Osteocyte (in vitro differentiated cells): ENCODE measurements at regions not wholly inside any gene's neighbourhood (a gene's known extent, or its start where the extent isn't known, plus 50 kb on each side); places are given as distances from the start of the nearest gene placed in this dataset.

Experiments used
- DNase-seq: peaks from one replicate; pipeline ENCODE4 v3.0.0; 2021; ENCODE audit warnings: mixed read lengths; ENCODE audit not compliant: unreplicated experiment; ENCODE audit errors: extremely low spot score
- H3K27ac Mint-ChIP-seq: one replicate; pipeline ENCODE4 v1.8.0; 2021; ENCODE audit warnings: mild to moderate bottlenecking, mixed read lengths; ENCODE audit not compliant: unreplicated experiment
- H3K27me3 Mint-ChIP-seq: one replicate; pipeline ENCODE4 v1.8.0; 2021; ENCODE audit warnings: mixed read lengths; ENCODE audit not compliant: unreplicated experiment
- H3K36me3 Mint-ChIP-seq: one replicate; pipeline ENCODE4 v1.8.0; 2021; ENCODE audit warnings: mixed read lengths; ENCODE audit not compliant: unreplicated experiment
- H3K4me1 Mint-ChIP-seq: one replicate; pipeline ENCODE4 v1.8.0; 2021; ENCODE audit warnings: mixed read lengths; ENCODE audit not compliant: unreplicated experiment
- H3K4me3 Mint-ChIP-seq: one replicate; pipeline ENCODE4 v1.8.0; 2021; ENCODE audit warnings: mild to moderate bottlenecking, moderate library complexity, mixed read lengths; ENCODE audit not compliant: unreplicated experiment
- H3K9me3 Mint-ChIP-seq: one replicate; pipeline ENCODE4 v1.8.0; 2021; ENCODE audit warnings: mixed read lengths; ENCODE audit not compliant: unreplicated experiment
- TF ChIP-seq, protein P1 (sequence below): fragments of 200-600 bp; sonication (generic); IDR thresholded peaks from 2 replicates; pipeline ENCODE4 v1.5.0; 2021; ENCODE audit warnings: antibody characterized with exemption, mild to moderate bottlenecking, moderate library complexity

DNA sequence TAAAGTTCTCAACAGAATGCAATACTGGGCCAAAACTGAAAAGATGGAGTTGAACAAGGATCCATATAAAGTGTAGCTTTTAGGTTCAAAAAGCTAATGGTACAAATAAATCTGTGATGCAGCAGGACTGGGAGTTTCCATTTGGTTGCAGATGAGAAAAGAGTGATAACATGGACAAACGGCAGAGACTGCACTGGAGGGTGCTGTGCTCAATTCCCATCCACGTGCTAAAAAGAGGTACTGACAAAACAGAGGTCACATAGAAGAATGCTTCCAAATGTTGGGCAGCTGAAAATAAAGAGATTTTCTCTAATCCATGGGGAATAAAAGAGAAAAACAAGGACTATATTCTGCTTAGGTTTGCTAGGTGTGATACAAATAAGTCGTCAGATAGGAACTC, 461.6 kb downstream of the LIG4 start:
- no peak overlapping the region for H3K4me3 Mint-ChIP-seq
- DNase-seq = no peak
- H3K4me1 Mint-ChIP-seq = peaks cover 2% of the 10 kb centered on the region
- no peaks in the 10 kb centered on the region for H3K9me3 Mint-ChIP-seq
- H3K36me3 Mint-ChIP-seq = no peaks in the 10 kb centered on the region
- H3K27ac Mint-ChIP-seq = no peak overlapping the region
- TF ChIP-seq, protein P1, sequence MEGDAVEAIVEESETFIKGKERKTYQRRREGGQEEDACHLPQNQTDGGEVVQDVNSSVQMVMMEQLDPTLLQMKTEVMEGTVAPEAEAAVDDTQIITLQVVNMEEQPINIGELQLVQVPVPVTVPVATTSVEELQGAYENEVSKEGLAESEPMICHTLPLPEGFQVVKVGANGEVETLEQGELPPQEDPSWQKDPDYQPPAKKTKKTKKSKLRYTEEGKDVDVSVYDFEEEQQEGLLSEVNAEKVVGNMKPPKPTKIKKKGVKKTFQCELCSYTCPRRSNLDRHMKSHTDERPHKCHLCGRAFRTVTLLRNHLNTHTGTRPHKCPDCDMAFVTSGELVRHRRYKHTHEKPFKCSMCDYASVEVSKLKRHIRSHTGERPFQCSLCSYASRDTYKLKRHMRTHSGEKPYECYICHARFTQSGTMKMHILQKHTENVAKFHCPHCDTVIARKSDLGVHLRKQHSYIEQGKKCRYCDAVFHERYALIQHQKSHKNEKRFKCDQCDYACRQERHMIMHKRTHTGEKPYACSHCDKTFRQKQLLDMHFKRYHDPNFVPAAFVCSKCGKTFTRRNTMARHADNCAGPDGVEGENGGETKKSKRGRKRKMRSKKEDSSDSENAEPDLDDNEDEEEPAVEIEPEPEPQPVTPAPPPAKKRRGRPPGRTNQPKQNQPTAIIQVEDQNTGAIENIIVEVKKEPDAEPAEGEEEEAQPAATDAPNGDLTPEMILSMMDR = no peak
- H3K27me3 Mint-ChIP-seq = no peaks in the 10 kb centered on the region

DNA sequence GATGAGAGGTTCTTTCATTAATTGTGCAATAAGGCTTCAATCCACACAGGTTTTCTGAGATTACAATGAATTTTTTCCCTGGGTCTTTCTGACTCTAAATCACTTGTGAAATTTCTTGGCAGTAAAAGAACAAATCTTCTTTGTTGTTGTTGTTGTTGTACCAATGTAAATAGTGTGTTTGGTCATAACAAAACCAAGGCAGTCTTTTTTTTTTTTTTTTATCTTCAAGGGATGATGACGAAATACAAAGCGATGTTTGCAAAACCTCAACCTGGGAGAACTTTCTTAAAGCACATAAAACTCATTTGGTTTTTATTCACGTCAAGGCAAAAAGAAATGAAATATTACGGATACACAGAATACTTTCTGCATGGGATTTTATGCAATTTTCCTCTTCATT, 462.0 kb downstream of the LIG4 start:
- no peak for DNase-seq
- H3K9me3 Mint-ChIP-seq = no peaks in the 10 kb centered on the region
- H3K4me3 Mint-ChIP-seq = no peak overlapping the region
- no peaks in the 10 kb centered on the region for H3K27me3 Mint-ChIP-seq
- no peaks in the 10 kb centered on the region for H3K36me3 Mint-ChIP-seq
- H3K27ac Mint-ChIP-seq = no peak overlapping the region
- TF ChIP-seq, protein P1 = no peak
- peaks cover 5% of the 10 kb centered on the region for H3K4me1 Mint-ChIP-seq

GRCh38 chr13:107743983-107744382, 471.4 kb downstream of the LIG4 start:
- DNase-seq = no peak
- Mint-ChIP-seq H3K36me3 (no peaks in the 10 kb centered on the region), H3K4me1 (peaks cover 5% of the 10 kb centered on the region), H3K4me3 (no peak overlapping the region), H3K9me3 (no peaks in the 10 kb centered on the region), H3K27ac (no peak overlapping the region), H3K27me3 (no peaks in the 10 kb centered on the region)
- TF ChIP-seq, protein P1 = no peak

GRCh38 chr13:107743526-107743925, 471.8 kb downstream of the LIG4 start:
- TF ChIP-seq, protein P1 = no peak
- H3K9me3 Mint-ChIP-seq = no peaks in the 10 kb centered on the region
- H3K27me3 Mint-ChIP-seq = no peaks in the 10 kb centered on the region
- DNase-seq = no peak
- no peak overlapping the region for H3K27ac Mint-ChIP-seq
- no peak overlapping the region for H3K4me3 Mint-ChIP-seq
- no peaks in the 10 kb centered on the region for H3K36me3 Mint-ChIP-seq
- peaks cover under 1% of the 10 kb centered on the region for H3K4me1 Mint-ChIP-seq

DNA sequence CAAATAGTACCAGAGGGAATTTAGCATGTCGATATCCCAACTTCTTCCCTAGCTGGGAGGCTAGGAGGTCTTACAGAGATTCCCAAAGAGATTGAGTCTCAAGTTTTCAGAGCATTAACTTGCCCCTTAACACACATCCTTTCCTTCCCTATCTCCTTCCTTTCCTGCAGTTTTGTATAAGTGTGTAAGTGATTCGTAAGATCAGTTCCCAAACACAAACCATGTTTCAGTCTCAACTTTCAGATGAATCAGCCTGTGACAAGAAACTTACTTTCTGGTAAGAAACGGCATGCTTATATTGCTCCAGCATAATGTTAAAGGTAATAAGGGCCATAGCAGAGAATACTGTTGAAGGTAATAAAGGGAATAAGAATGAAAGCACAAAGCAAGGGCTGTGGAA, 472.2 kb downstream of the LIG4 start:
- Mint-ChIP-seq H3K4me1 (no peaks in the 10 kb centered on the region), H3K4me3 (no peak overlapping the region), H3K27ac (no peak overlapping the region), H3K27me3 (no peaks in the 10 kb centered on the region), H3K36me3 (no peaks in the 10 kb centered on the region), H3K9me3 (no peaks in the 10 kb centered on the region)
- TF ChIP-seq, protein P1 = no peak
- DNase-seq = no peak
